GM18499 (cell line): ENCODE measurements at regions not wholly inside any gene's neighbourhood (a gene's known extent, or its start where the extent isn't known, plus 50 kb on each side); places are given as distances from the start of the nearest gene placed in this dataset.

Experiments
- ATAC-seq: cut with Tn5 transposase; IDR thresholded peaks from one replicate; pipeline ENCODE4 v1.9.1; 2021; ENCODE audit warnings: moderate number of reproducible peaks; ENCODE audit not compliant: insufficient read depth, unreplicated experiment

GRCh38 chr9:113807173-113808061, 68.7 kb upstream of the ZNF618 start:
- no peak for ATAC-seq

GRCh38 chr9:113808391-113809358, 67.4 kb upstream of the ZNF618 start:
- no peak for ATAC-seq

- no peak for ATAC-seq
Measured at GRCh38 chr9:113817171-113817570, 58.9 kb upstream of the ZNF618 start.

GRCh38 chr9:113818391-113818790, 57.7 kb upstream of the ZNF618 start:
- no peak for ATAC-seq

- ATAC-seq = no peak
Measured at GRCh38 chr9:113822315-113822714, 53.8 kb upstream of the ZNF618 start.

GRCh38 chr9:113823421-113823820, 52.7 kb upstream of the ZNF618 start:
- ATAC-seq = no peak
